GM18511 (cell line): ENCODE measurements at regions not wholly inside any gene's neighbourhood (a gene's known extent, or its start where the extent isn't known, plus 50 kb on each side); places are given as distances from the start of the nearest gene placed in this dataset.

Experiments used
- ATAC-seq: cut with Tn5 transposase; IDR thresholded peaks from one replicate; pipeline ENCODE4 v1.9.1; 2021; ENCODE audit warnings: mild to moderate bottlenecking, moderate library complexity; ENCODE audit not compliant: unreplicated experiment

DNA sequence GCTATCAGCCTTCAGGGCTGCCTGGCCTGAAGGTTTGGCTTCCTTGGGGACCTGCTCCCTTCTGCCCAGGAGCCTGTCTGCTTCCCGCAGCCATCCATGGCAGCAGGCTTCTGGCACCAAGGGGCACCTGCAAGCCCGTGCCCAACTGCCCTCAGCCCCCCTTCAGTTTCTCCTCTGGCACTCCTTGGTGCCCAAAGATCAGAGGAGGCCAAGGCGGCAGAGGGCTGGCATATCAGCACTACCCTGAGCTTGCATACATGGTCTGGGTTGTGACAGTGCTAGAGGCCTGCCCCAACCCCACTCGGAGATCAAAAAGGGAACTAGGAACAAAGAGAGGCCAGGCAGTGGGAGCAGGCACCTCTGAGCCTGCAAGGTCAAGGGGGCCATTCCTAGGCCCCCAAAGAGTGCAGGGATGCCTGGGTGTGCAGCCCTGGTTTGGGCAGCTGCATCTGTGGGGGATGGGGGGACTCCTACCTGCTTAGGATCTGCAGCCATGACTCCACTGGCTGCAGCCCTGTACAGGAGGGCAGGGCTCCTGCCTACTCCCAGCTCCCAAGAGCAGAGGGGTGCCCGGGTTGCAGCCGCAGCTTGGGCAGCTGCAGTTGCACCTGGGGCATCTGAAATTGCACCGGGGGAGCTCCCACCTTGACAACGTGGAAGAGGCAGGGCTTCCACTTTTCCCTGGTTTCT lies 76.2 kb upstream of the TP63 start:
- no peak for ATAC-seq

DNA sequence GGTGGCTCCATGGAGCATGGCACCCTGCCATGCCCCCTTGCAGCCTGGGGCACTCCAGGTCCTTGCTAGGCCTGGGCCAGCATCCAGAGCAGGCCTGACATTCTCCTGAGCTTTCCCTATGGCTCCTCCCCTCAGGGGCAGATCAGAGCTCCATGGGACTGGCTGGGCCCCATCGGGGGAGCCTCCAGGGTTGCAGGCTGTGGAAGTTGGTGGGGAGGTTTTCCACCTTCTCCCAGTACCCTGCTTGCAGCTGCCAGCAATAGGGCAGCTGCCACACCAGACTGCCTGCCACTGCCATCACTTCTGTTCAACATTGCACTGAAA lies 75.7 kb upstream of the TP63 start:
- ATAC-seq: no peak

- ATAC-seq: peak; percentile 65
These were observed 73.4 kb upstream of the TP63 start for GRCh38 chr3:189557824-189558223.

- no peak for ATAC-seq
These were observed 69.9 kb upstream of the TP63 start for GRCh38 chr3:189561256-189561655.

DNA sequence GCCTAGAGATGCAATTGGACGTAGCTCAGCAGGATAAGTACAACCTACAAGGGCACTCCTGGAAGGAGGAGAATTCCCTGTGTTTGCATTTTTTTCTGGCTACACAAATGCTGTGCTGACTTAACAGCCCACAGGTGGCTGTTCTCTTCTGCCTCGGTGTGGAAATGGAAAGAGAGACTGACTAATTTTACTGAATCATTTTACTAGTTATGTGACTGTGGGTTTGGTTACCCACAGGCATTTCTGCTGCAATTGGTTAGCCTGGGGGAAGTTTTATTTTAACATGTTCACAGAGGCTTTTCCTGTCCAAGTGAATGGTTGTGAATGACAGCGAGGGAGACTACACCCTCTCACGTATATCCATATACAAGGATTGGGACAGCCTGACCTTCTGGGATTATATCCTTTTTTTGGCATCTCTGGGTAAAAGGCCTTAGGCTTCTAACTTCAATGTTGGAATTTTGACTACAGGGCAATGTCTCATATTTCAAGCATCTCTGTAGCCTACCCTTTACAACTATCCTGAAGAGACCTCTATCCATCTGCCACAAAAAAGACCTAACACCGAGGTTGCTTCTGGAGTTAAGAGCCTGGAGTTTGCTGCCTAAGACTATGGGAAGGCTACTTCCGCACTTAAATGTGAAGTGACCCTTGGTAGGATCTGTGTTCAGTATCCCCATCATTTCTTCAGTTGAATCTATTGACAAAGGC lies 67.2 kb upstream of the TP63 start:
- ATAC-seq: peak; percentile 89

DNA sequence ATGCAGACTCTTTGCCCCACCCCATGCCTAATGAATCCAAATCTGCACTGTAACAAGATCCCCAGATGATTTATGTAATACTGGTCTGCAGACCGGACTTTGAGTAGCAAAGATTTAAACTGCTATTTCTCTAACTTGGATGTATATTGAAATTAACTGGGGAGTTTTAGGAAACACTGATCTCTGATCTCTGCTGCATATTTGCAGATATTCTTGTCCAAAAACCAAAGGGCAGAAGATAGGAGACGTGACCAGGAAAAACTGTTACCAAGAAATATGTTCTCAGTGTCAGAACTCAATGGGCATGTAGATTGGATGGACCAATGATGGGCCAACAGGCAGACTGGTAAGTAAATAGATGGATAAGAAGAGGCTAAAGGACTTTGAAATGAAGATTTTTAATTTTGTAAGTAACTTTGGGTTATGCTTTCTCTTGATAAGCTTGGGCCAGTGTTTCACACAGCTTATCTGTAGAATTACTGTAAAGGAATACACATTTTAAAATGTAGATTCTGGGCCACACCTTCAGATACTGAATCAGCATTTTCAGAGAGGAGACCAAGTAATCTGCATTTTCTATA lies 64.5 kb upstream of the TP63 start:
- no peak for ATAC-seq

- no peak for ATAC-seq
These were observed 63.9 kb upstream of the TP63 start for GRCh38 chr3:189567322-189567721.

DNA sequence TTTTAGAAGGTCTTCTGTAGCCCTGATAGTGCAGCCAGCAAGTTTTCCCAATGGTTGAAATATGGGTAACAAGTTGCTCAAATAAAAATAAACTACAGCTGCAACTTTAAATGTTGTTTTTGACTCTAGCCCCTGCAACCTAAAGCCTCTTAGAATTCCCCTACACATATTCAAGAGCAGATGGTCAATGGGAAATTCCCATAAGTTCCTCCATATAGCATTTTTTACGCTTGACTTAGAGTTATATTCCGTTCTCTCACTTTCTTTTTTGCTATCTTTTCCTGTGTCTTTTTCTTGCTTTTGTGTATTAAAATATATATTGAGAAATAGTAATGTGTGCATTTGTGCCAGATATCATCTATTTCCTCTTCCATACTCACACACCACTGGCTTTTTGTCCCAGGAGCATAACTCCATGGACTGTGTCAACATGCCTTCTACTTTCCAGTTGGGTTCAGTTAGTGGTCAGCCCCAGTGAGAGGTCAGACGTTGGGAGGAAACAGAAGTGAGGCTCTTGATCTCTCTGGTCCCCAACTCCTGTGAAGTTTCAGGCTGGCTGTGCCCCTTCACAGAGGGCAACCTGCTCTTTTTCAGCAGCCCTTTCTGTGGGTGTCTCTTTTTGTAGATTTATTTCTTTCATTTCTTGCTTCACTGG lies 63.3 kb upstream of the TP63 start:
- ATAC-seq: peak; percentile 47

- no peak for ATAC-seq
These were observed 62.2 kb upstream of the TP63 start for GRCh38 chr3:189568961-189569360.

DNA sequence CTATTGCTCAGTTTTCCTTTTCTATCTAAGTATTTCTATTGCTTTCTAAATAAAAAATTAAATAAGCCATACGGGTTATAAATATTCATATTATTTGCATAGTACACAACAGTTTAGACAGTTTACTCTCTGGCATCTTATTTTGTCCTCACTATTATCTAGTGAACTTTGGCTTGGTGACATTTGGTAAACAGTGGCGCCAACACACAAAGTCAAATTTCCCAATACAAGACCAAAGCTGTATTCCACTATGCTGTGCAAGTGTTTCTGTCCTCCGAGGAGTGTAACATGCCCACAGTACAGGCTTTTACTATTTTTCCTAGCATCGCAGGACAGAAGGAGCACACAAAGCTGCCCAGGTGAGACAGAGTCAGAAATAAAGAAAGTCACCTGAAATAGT lies 61.7 kb upstream of the TP63 start:
- ATAC-seq: no peak

DNA sequence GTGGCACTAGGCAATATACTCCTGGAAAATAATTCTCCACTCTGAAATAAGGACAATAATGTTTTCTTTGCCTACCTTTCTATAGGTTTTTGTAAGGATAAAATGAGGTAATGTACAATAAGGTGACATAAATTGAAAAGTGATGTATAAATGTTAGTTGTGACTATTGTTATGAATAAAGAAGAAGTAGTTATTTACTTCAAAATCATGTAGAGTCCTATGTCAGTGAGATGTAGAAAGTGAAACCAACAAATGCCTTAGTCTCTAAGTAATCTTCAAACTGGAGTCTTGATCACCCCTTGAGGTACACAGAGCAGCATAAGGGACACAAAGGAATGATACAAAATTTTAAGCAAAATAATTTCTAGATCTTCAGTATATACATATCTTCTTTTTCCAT lies 60.3 kb upstream of the TP63 start:
- ATAC-seq: peak; percentile 54

DNA sequence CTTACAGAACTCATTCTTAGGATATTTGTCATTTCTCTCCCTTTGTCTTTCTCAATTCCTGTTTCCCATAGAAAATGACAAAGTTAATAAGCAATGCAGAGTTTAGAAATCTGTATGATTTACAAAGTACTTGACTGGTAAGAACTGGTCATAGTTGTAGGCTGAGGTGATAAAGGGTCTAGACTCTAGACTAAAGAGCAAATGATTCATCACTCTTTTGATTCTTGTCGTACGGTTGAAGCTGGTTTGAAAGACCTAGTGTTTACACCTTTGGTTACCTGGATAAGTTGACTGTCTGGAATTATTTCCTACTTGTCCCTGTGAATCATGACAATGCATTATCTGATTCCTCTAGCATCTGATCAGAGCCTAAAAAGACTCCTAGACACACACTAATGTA lies 58.9 kb upstream of the TP63 start:
- no peak for ATAC-seq

GRCh38 chr3:189573004-189573403 lies 58.2 kb upstream of the TP63 start:
- ATAC-seq: peak; percentile 52

- no peak for ATAC-seq
These were observed 54.7 kb upstream of the TP63 start for GRCh38 chr3:189576486-189576885.

DNA sequence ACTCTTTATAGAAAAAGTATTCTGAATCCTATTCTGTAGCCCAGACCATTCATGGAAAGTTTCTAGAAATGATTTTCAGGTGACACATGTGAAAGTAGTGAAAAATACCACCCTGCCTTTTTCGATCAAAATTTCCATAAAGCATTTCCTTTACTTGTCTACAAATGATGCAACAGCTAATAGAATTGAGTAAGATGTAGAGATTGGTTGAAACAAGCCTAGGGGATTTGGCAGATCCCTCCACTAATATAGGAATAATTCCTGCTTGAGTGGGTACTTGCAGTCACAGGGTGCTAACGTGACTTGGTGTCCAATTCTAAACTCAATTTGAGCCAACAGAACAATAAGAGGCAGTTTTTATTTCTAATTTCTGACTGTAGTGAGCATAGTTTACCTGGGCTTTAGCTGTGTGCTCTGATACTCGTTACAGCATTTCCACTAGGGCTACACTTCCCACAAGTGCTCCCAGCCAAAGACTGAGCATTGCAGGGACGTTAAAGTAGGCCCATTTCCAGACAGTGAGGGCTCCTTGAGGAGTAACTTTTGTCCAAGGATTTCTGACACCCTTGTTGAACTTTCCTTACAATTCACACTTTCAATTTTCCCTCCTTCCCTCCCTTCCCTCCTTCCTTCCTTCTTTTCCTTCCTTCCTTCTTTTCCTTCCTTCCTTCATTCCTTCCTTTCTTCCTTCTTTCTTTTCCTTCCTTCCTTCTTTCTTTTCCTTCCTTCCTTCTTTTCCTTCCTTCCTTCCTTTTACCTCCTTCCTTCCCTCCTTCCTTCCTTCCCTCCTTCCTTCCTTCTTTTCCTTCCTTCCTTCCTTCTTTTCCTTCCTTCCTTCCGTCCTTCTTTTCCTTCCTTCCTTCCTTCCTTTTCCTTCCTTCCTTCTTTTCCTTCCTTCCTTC lies 53.9 kb upstream of the TP63 start:
- no peak for ATAC-seq

DNA sequence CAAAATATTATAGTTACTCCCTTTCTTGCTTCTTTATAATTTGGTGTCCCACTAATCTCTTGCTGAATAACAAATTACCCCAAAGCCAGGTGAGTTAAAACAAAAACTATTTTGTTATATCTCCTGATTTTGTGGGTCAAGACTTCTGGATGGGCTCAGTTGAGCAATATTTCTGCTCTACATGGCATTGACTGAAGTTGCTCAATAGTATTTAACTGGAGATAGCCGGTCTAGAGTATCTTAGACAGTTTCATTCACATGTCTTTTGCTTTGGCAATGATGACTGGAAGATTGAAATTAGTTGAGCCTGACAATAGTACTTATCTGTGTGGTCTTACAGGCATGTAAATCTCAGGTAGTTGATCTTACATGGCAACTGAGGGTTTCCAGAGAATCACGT lies 51.0 kb upstream of the TP63 start:
- no peak for ATAC-seq
